ENCODE measurements at regions not wholly inside any gene's neighbourhood (a gene's known extent, or its start where the extent isn't known, plus 50 kb on each side); places are given as distances from the start of the nearest gene placed in this dataset.
"Not testable (repeated sequence)": the region's sequence is repeated elsewhere in the genome, so short reads cannot be mapped to it uniquely, and the experiment has no call there.

DNA sequence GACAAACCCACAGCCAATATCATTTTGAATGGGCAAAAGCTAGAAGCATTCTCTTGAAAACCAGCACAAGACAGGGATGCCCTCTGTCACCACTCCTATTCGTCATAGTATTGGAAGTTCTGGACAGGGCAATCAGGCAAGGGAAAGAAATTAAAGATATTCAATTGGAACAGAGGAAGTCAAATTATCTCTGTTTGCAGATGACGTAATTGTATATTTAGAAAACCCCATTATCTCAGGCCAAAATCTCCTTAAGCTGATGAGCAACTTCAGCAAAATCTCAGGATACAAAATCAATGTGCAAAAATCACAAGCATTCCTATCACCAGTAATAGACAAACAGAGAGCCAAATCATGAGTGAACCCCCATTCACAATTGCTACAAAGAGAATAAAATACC, 99.1 kb upstream of the SMLR1 start:
- TF ChIP-seq, protein P1, sequence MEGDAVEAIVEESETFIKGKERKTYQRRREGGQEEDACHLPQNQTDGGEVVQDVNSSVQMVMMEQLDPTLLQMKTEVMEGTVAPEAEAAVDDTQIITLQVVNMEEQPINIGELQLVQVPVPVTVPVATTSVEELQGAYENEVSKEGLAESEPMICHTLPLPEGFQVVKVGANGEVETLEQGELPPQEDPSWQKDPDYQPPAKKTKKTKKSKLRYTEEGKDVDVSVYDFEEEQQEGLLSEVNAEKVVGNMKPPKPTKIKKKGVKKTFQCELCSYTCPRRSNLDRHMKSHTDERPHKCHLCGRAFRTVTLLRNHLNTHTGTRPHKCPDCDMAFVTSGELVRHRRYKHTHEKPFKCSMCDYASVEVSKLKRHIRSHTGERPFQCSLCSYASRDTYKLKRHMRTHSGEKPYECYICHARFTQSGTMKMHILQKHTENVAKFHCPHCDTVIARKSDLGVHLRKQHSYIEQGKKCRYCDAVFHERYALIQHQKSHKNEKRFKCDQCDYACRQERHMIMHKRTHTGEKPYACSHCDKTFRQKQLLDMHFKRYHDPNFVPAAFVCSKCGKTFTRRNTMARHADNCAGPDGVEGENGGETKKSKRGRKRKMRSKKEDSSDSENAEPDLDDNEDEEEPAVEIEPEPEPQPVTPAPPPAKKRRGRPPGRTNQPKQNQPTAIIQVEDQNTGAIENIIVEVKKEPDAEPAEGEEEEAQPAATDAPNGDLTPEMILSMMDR (conservative IDR thresholded peaks at IDR 0.05) = not testable (repeated sequence)
- TF ChIP-seq EZH2 (IDR thresholded peaks at IDR 0.05; ENCODE audit: low read depth) = not testable (repeated sequence)

Data from PC-9 (cell line).